ENCODE measurements at regions not wholly inside any gene's neighbourhood (a gene's known extent, or its start where the extent isn't known, plus 50 kb on each side); places are given as distances from the start of the nearest gene placed in this dataset.
A peak's percentile ranks its signal among the peaks of the same experiment; 100 is the strongest.
"Not testable (repeated sequence)": the region's sequence is repeated elsewhere in the genome, so short reads cannot be mapped to it uniquely, and the experiment has no call there.

DNA sequence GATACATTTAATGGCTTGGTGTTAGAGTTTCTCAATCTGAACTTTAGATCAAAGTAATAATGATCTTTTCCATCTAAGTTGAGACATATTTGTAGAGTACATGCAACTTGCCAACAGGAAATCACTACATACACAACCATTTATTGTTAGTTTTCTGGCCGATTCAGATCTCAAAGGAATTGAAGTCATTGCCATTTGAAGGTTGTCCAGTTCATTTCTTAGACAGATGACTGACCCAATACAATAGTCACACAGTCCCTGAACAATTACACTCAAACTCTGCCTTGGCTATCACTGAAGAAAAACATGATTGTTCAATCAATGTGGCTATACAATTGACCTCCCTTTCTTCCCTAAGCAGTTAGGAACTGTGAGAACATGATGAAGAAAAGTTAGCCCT, 753.2 kb upstream of the RIOK2 start:
- DNase-seq (ENCODE audit: low spot score): peak; percentile 49

DNA sequence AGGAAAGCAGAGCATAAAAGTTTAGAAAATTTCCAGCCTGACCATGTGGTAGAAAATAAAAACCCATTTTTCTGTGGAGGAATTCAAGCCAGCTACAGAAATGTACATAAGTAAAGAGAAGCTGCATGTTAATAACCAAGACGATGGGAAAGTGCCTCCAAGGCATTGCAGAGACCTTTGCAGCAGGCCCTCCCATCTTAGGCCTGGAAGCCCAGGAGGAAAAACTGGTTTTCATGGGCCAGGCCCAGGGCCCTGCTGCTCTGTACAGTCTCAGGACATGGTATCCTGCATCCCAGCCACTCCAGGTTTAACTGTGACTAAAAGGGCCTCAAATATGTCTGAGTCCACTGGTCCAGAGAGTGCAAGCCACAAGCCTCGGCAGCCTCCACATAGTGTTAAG, 754.8 kb upstream of the RIOK2 start:
- no peak for DNase-seq (ENCODE audit: low spot score)

DNA sequence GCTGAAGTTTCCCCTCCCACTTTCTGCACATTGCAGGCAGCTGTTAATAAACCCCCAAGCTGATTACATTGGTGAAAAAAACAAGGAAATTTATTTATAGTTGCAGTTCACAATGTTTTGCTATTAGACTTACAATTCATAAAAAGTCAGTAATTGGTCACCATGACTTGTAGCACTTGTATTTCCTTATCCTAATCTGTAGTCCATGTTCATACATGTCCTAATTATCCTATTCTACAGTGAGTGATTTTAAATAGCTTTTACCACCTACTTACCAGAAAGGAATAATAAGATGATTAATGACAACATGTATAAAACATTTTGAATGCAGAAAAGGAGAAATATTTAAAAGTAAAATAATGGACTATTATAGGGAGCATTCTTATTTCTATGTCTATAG, 760.0 kb upstream of the RIOK2 start:
- DNase-seq (ENCODE audit: low spot score): no peak

DNA sequence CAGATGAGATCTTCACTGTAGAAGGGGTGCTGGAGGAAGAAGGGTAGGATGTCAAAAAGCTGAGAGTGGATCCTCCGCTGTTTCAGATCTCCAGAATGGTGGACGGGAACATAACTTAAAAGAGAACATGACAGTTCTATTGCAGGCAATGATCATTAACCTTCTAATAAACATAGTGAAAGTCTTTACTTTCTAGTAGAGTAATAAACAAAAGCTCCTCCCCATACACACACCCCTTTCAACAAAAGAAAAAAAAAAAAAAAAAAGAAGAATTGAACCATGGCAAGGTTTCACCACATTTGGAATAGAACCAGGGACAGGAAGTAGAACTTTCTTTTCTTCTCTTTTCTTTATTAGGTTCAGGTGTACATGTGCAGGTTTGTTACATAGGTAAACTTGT, 768.1 kb upstream of the RIOK2 start:
- DNase-seq (ENCODE audit: low spot score): no peak

DNA sequence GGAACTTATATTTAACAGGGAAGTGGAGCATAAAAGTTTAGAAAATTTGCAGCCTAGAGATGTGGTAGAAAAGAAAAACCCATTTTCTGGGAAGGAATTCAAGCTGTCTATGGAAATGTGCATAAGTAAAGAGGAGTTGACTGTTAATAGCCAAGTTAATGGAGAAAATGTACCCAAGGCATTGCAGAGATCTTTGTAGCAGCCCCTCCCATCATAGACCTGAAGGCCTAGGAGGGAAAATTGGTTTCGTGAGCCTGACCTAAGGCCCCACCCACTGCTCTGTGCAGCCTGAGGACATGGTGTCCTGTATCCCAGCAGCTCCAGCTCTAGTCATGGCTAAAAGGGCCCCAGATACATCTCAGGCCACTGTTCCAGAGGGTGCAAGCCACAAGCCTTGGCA, 772.4 kb upstream of the RIOK2 start:
- DNase-seq (ENCODE audit: low spot score): no peak

DNA sequence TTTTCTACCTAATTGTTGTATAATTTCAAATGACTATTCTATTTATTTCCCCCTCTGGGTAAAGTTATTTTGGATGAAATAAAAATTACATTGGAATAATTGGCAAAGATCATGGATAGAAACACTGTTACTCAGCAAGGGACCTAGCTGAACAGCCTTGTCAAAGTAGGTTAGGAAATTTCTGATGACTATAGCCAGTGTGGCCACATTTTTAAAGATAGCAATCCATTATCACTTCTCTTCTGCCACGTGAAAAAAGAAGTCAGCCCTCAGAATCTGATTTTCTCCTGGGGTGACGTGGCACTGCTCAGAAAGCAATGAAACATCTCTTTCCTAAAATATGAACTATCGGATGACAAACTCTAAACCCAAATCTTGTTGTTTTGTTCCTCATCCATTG, 784.2 kb upstream of the RIOK2 start:
- no peak for DNase-seq (ENCODE audit: low spot score)

DNA sequence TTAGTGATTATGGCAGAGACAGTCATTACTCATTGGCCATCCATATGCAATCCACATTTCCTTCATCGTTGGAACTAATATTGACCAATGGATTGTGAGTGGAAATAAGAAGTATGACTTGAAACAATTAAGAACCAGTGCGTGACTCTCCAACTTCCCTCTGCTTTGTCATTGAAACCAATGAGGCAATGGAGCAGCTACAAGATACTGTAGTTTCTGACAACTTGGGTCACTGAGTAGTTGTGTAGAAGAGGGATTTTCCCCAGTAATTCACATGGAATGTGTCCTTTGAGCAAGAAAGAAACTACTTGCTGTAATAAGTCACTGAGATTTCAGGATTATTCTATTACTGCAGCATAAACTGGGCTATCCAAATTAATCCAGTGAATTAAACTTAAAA, 785.3 kb upstream of the RIOK2 start:
- DNase-seq (ENCODE audit: low spot score): no peak

DNA sequence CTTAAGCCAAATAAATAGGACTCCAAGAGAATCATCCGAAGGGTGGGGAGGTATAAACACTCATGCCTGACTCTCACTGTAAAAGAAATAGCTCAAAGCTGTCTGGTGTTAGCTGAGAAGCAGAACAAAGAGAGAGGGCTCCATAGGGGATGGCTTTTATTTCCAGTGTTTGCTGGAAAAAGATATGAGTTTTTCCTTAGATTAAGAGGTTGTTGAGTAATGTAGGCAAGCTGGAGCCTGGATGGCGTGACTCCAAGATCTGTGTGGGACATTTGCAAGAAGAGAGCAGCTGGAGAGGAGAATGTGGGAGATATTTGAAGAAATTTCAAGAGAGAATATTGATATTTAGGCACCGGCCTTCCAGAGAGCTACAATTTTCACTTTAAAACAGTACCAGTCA, 793.7 kb upstream of the RGMB start:
- DNase-seq (ENCODE audit: low spot score): no peak

DNA sequence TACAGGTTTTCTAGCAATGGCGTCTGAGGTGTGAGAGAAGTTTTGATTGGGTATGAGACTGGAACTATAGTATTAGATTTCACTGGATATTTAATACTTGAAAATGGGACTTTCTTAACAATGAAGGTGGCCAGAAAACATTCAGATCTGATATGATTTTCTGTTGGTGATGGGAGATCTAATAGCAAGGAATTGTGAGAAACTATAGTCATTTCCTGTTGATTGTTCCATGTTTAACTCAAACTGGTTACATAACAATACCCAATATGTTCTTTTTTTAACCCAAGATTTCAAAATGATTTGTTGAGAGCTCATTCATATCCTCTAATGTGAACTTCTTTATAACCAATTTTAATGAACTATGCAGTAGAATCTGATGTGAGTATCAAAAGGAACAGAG, 793.2 kb upstream of the RGMB start:
- no peak for DNase-seq (ENCODE audit: low spot score)

DNA sequence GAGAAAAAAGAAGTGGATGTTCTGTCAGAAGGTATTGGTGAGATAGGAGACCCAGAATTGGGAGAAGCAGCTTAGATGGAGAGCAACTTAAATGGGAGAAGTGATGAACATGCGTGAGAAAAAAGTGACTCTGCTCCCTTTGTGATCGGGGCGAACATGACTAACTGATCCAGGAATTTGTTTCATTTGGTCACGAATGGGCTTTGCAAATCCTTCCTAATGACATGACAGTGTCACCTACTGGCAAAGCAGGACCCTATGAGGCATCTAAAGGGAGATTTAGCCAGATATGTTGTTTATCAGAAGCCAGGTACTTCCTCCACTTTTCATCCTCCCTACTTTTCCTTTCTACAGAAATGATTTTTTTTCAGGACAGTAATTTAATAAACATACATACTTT, 787.4 kb upstream of the RGMB start:
- DNase-seq (ENCODE audit: low spot score): no peak

DNA sequence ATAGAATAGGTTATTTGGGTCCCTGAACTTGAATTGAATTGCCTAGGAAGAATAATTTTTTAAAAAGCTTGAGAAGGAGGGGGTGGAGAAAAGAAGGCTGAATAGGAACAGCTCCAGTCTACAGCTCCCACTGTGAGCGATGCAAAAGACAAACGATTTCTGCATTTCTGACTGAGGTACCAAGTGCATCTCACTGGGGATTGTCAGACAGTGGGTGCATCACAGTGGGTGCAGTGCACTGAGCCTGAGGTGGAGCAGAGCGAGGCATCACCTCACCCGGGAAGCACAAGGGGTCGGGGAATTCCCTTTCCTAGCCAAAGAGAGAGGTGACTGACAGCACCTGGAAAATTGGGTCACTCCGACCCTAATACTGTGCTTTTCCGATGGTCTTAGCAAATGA, 782.2 kb upstream of the RGMB start:
- peak; percentile 56 for DNase-seq (ENCODE audit: low spot score)

DNA sequence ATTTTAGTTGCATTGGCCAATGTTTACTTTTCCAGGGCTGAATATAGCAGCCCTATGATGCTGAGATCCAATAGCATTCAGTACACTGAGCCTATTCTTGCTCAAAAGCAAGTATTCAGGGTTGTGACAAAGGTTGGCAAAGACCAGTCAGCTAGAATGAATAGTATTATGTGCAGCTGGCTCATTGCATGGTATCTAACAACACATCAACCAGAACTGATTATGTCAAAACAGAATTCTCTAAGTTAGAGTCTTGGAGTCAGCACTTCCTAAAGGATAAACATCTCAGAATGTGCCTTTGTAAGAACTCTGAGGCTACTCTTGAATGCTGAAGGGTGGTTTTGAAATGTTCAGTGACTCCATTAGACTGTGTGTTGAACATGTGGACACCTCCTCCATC, 774.5 kb upstream of the RGMB start:
- peak; percentile 90 for DNase-seq (ENCODE audit: low spot score)

DNA sequence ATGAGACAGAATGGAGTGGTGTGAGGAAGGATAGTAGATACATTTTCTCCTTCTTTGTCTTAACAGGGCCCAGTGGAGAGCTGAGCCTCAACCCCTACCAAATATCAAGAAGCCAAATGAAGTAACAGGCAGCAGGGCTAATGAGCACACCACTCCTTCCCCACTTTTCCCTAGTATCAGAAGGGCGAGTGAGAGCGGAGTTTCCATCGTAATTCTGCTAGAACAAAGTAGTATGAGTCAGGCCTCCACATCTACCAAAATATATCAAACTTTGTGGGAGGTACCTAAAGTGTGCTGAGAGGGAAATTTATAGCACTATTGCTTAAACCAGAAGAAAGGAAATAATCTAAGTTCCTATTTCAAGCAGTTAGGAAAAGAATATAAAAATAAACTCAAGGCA, 769.0 kb upstream of the RGMB start:
- DNase-seq (ENCODE audit: low spot score): peak; percentile 26

DNA sequence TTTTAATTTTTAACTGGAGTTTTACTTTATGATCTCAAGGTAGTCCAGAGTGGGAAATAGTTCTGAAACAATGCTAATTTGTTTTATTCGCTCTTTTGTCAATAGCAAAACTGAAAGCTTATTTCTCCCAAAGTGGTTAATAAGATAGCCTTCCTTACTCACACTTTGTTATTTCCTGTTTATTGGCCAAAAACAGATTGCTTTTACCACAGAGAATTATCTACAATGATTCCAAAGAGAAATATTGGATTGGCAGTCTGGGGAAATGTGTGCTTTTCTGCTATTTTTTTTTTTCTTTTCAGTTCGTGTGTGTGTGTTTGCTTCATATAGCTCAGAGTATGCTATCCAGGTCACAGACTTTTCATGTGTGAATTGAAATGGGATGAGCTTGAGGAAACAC, 756.7 kb upstream of the RGMB start:
- no peak for DNase-seq (ENCODE audit: low spot score)

DNA sequence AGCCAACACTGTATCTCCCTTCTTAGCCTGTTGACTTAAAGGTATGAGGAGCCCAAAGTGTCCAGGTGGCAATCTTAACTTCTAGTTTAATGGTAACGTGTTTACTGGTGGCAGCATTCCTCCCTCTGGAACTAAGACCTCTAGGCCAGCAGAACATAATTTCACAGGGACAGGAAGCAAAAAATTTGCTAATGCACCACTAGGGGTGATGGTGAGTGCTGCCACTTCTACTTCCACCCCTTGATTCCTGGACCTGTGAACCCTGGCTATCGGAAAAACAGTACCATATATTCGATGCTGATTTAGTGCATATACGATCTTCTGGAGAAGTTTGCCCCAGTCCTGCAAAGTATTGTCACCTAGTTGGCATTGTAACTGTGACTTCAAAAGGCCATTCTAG, 743.2 kb upstream of the RGMB start:
- DNase-seq (ENCODE audit: low spot score): not testable (repeated sequence)

DNA sequence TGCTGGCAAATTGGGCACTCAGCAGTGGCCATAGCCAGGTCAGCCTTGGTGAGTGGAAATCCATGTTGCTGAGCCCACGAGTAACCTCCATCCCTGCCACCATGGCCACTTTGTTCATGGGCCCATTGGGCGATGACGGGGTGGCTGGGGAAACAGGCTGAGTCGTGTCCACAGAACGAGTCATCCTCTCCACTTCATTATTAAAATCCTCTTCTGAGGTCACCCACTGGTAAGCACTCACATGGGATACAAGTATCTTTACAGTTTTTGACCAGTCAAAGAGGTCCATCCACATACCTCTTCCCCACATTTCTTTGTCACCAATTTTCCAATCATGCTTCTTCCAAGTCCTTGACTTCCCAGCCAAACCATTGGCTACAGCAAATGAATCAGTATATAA, 742.4 kb upstream of the RGMB start:
- DNase-seq (ENCODE audit: low spot score): not testable (repeated sequence)

DNA sequence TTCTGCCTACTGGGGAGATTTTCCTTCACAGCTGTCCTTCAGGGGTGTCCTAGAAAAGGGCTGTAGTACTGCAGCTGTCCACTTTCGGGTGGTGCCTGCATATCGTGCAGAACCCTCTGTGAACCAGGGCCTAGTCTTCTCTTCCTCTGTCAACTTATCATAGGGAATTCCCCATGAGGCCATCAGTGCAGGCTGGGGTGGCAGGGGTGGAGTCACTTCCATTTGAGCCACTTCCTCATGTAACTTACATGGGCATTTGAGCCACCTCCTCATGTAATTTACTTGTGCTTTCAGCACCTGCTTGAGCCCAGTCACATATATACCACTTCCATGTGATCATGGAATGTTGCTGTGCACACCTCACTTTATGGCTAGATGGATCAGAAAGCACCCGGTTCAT, 742.0 kb upstream of the RGMB start:
- DNase-seq (ENCODE audit: low spot score): no peak

DNA sequence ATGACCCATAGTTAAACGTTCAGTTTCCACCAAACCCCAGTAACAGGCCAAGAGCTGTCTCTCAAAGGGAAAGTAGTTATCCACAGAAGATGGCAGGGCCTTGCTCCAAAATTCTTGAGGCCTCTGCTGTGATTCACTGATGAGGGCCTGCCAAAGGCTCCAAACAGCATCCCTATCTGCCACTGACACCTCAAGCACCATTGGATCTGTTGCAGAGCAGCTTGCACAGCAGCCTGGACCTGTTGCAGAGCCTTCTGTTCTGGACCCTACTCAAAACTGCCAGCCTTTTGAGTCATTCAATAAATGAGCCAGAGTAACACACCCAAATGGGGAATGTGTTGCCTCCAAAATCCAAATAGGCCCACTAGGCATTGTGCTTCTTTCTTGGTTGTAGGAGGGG, 741.5 kb upstream of the RGMB start:
- no peak for DNase-seq (ENCODE audit: low spot score)

DNA sequence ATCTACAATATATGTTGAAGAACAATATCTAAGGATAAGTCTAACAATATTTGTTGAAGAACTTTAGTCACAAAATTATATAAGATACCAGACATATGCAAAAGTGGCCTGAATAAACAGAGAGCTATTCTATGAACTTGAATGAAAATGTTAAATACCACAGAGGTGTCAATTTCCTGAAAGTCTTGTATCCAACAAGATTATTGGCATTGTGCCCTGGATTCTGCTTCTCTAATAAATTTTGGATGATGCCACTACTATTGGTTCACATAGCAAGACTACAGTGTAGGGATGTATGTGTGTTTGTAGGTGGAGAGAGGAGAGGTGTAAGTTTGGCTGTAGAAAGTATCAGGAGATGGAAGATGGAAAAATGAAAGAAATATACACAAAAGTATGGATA, 731.8 kb upstream of the RGMB start:
- DNase-seq (ENCODE audit: low spot score): no peak

DNA sequence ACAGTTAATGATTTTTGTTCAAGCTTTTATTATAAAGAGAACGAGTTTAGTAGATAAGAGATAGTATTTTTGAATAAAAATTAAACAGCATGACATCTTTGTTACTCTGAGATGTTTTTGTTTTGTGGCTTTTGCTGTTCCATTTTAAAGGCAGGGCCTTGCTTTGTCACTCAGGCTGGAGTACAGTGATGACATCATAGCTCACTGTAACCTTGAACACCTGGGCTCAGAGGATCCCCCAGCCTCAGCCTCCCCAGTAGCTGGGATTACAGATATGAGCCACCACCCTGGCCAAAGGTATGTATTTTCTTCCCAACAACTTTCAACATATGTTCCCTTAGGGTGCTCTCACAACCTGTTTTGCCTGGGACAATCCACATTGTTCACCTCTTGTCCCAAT, 730.9 kb upstream of the RGMB start:
- no peak for DNase-seq (ENCODE audit: low spot score)

DNA sequence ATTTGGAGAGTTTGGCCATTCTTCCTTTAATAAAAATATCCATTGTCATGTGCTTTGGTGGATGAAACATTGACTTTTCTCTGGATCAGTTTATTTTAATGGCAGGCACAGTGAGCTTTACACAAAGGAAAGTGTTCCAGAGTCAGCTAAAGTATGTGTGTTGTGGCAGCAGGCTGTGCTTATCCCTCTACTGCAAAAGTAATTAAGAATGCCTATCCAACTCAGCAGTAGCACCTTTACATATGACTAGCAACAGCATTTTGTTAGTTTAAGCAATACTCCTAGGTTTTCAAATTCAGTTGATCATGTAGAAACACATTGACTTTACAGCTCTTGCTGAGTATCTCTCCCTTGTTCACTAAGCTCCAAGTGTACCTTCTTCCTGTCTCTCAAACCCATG, 730.5 kb upstream of the RGMB start:
- DNase-seq (ENCODE audit: low spot score): no peak

DNA sequence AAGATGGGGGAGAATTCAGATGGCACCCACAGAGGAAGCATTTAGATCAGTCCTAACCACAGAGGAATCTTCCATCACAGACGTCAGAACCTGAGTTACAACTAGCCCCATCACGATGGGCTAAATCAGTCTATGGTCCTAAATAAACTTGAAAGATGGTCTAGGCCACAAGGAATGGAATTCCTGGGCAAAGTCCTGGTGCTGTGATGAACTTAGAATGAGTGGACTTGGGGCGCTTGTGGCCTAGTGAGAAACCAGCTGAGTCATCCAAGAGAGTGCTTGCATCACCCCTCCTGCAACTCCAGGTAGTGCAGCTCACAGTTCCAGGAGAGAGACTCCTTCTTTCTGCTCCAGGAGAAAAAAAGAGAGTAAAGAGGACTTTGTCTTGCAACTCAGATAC, 722.9 kb upstream of the RGMB start:
- DNase-seq (ENCODE audit: low spot score): no peak

DNA sequence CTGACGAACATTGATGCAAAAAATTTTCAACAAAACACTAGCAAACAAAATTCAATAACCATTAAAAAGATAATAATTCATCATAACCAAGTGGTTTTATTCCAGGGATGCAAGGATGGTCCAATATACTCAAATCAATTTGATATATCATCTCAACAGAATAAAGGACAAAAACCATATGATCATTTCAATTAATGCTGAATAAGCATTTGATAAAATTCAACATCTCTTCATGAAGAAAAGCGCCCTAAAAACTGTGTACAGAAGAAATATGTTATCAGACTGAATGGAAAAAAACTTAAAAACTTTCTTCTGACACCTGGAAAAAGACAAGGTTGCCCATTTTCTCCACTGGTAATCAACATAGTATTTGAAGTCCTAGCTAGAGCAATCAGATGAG, 720.3 kb upstream of the RGMB start:
- no peak for DNase-seq (ENCODE audit: low spot score)

DNA sequence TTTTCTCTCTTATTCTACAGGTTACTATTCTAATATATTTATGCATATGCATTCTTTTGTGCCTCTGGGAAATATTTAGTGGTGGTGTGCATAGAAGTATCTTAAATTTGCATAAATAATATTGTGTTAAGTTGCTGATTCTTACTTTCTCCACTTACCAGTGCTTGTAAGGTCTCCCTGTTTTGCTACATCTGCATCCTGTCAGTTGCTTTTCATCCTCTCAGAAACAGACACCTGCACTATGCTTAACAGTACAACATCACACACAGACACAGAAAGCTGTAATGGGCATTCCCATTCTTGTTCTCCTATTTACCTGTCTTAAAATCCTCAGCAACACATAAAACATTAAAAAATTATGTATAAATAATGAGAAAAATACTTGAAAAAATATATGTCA, 713.3 kb upstream of the RGMB start:
- no peak for DNase-seq (ENCODE audit: low spot score)

DNA sequence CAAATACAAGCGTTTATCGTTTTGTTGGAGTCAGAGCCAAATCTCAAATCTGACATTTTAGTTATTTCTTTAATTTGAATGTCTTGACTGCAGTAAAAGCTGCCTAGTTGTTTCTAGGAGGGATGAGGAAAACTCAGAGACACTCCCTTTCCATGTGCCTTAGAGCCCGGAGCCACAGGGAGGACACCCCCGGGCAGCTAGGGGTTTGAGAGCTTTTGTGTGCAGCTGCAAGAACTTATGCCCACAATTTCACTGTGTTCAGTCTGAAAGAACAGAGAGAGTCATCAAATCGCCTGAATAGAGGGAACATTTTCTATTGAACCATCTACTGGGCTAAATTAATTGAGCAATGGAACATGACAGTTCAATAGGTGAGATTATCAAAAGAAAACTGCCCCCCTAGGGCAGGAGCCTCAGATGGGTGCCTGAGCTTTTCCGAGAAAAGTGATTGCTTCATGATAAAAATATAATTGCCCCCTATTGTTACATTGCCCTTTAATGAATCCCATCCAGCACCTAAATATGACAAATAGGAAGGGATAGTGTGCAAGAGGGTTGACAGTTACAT, 709.3 kb upstream of the RGMB start:
- DNase-seq (ENCODE audit: low spot score): peak; percentile 41

All from putamen (tissue), 1 donor.